ENCODE measurements at regions not wholly inside any gene's neighbourhood (a gene's known extent, or its start where the extent isn't known, plus 50 kb on each side); places are given as distances from the start of the nearest gene placed in this dataset.

GRCh38 chr15:87489456-87489855, 767.1 kb downstream of the NTRK3 start:
- no peak for TF ChIP-seq CTCF (IDR thresholded peaks at IDR 0.05)
- no peak for TF ChIP-seq POLR2A (IDR thresholded peaks at IDR 0.05; ENCODE audit: low read depth)
- no peak for TF ChIP-seq POLR2AphosphoS5 (IDR thresholded peaks at IDR 0.05)
